ENCODE measurements at regions not wholly inside any gene's neighbourhood (a gene's known extent, or its start where the extent isn't known, plus 50 kb on each side); places are given as distances from the start of the nearest gene placed in this dataset.

DNA sequence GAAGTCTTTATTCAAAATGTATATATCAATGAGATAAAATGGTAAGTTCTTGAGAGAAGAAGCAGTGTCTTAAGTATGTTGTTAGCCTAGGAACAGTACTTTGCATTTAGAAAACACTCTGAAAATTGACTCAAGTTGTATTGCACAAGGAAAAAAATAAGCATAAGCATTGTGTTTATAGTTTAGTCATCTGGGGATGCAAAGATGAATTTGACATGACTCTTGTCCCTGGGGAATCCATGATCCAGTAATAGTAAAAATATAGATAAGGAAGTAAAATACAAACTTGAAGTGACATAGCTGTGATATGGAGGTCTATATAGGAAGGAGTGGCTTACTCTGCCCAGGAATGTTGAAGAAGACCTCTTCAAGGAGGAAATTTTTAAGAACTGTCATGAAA lies 185.0 kb upstream of the PTBP2 start:
- Histone ChIP-seq H3K27me3 (ENCODE audit: control insufficient read depth, extremely low read depth, insufficient read depth, low read length) (no peaks in the 10 kb centered on the region), H3K27ac (ENCODE audit: control insufficient read depth, insufficient read depth, low read length) (no peak overlapping the region)
- dilution Hi-C loops (cut with MboI; ENCODE audit: extremely low pct_ligation_motif_present, low sequenced_read_pairs), result no loop called here

DNA sequence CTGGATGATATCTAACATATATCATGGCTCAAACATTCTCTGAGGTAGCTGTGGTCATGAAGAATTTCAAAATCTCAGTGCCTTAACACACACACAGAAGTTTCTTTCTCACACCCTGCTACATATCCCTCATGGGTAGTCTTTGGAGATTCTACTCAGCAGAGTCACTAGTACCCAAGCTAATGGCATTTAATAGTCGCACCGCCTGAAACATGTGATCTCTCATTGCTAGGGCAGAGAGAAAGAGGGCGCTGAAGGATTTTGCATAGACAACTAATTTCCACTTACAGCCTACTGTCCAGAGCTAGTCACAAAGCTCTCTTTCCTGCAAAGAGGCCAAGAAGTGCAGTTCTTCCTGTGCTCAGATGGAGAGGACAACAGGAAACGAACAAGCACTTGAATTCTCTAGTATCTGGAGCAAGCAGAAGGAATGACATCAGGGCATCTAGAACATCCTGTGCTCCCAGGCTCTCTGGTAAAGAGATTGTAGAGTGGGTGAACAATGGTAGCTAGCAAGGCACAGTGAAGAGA lies 183.4 kb upstream of the PTBP2 start:
- H3K79me2 ChIP-seq (ENCODE audit: control insufficient read depth, insufficient read depth, low read length), result no peaks in the 10 kb centered on the region
- dilution Hi-C loops (cut with MboI; ENCODE audit: extremely low pct_ligation_motif_present, low sequenced_read_pairs), result no loop called here
- H3K4me1 ChIP-seq (ENCODE audit: control insufficient read depth, extremely low read depth, insufficient read depth, low read length), result no peaks in the 10 kb centered on the region
- no peak for FAIRE-seq
- TF ChIP-seq, protein P1, sequence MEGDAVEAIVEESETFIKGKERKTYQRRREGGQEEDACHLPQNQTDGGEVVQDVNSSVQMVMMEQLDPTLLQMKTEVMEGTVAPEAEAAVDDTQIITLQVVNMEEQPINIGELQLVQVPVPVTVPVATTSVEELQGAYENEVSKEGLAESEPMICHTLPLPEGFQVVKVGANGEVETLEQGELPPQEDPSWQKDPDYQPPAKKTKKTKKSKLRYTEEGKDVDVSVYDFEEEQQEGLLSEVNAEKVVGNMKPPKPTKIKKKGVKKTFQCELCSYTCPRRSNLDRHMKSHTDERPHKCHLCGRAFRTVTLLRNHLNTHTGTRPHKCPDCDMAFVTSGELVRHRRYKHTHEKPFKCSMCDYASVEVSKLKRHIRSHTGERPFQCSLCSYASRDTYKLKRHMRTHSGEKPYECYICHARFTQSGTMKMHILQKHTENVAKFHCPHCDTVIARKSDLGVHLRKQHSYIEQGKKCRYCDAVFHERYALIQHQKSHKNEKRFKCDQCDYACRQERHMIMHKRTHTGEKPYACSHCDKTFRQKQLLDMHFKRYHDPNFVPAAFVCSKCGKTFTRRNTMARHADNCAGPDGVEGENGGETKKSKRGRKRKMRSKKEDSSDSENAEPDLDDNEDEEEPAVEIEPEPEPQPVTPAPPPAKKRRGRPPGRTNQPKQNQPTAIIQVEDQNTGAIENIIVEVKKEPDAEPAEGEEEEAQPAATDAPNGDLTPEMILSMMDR (optimal IDR thresholded peaks at IDR 0.05 in 1 of 3, IDR thresholded peaks at IDR 0.05 in 1 of 3, conservative IDR thresholded peaks at IDR 0.05 in 1 of 3; ENCODE audit: extremely low read depth in 1 of 3, insufficient read depth in 2 of 3, low read length in 3 of 3), result no peak
- no peak for TF ChIP-seq EZH2 (IDR thresholded peaks at IDR 0.05; ENCODE audit: low read length)
- no peak overlapping the region for H3K4me3 ChIP-seq (ENCODE audit: control insufficient read depth in 2 of 3, extremely low read depth in 1 of 3, insufficient read depth in 2 of 3, low read depth in 1 of 3, low read length in 3 of 3)
- H3K9ac ChIP-seq (ENCODE audit: control insufficient read depth, extremely low read depth, insufficient read depth, low read length), result no peak overlapping the region
- no peaks in the 10 kb centered on the region for H3K9me3 ChIP-seq (ENCODE audit: control insufficient read depth, low read depth, low read length)
- H3K27ac ChIP-seq (ENCODE audit: control insufficient read depth, insufficient read depth, low read length), result no peak overlapping the region
- H3K9me1 ChIP-seq (ENCODE audit: control insufficient read depth, extremely low read depth, insufficient read depth, low read length), result no peaks in the 10 kb centered on the region
- no peaks in the 10 kb centered on the region for H3K27me3 ChIP-seq (ENCODE audit: control insufficient read depth, extremely low read depth, insufficient read depth, low read length)
- no peak overlapping the region for H2AFZ ChIP-seq (ENCODE audit: control insufficient read depth, low read length)
- no peak overlapping the region for H3K4me2 ChIP-seq (ENCODE audit: control insufficient read depth, extremely low read depth, insufficient read depth, low read depth, low read length)
- no peak for DNase-seq (ENCODE audit: low read depth, low spot score)
- H3K36me3 ChIP-seq (ENCODE audit: control insufficient read depth in 2 of 2, extremely low read depth in 1 of 2, insufficient read depth in 2 of 2, low read length in 2 of 2), result no peaks in the 10 kb centered on the region
- H4K20me1 ChIP-seq (ENCODE audit: control insufficient read depth, extremely low read depth, insufficient read depth, low read length), result no peaks in the 10 kb centered on the region

More for the DNA sequence above, 185.0 kb upstream of the PTBP2 start:
- H3K9me1 ChIP-seq (ENCODE audit: control insufficient read depth, extremely low read depth, insufficient read depth, low read length), result no peaks in the 10 kb centered on the region
- H3K79me2 ChIP-seq (ENCODE audit: control insufficient read depth, insufficient read depth, low read length), result no peaks in the 10 kb centered on the region
- no peaks in the 10 kb centered on the region for H3K4me1 ChIP-seq (ENCODE audit: control insufficient read depth, extremely low read depth, insufficient read depth, low read length)
- no peak for DNase-seq (ENCODE audit: low read depth, low spot score)
- no peak overlapping the region for H3K4me2 ChIP-seq (ENCODE audit: control insufficient read depth, extremely low read depth, insufficient read depth, low read depth, low read length)
- no peak overlapping the region for H3K9ac ChIP-seq (ENCODE audit: control insufficient read depth, extremely low read depth, insufficient read depth, low read length)
- no peaks in the 10 kb centered on the region for H4K20me1 ChIP-seq (ENCODE audit: control insufficient read depth, extremely low read depth, insufficient read depth, low read length)
- no peak for TF ChIP-seq EZH2 (IDR thresholded peaks at IDR 0.05; ENCODE audit: low read length)
- TF ChIP-seq, protein P1 (optimal IDR thresholded peaks at IDR 0.05 in 1 of 3, IDR thresholded peaks at IDR 0.05 in 1 of 3, conservative IDR thresholded peaks at IDR 0.05 in 1 of 3; ENCODE audit: extremely low read depth in 1 of 3, insufficient read depth in 2 of 3, low read length in 3 of 3), result no peak
- no peak for FAIRE-seq
- no peak overlapping the region for H2AFZ ChIP-seq (ENCODE audit: control insufficient read depth, low read length)
- no peak overlapping the region for H3K4me3 ChIP-seq (ENCODE audit: control insufficient read depth in 2 of 3, extremely low read depth in 1 of 3, insufficient read depth in 2 of 3, low read depth in 1 of 3, low read length in 3 of 3)
- H3K9me3 ChIP-seq (ENCODE audit: control insufficient read depth, low read depth, low read length), result no peaks in the 10 kb centered on the region
- H3K36me3 ChIP-seq (ENCODE audit: control insufficient read depth in 2 of 2, extremely low read depth in 1 of 2, insufficient read depth in 2 of 2, low read length in 2 of 2), result no peaks in the 10 kb centered on the region

Measured in keratinocyte (primary cell).